ENCODE measurements at regions not wholly inside any gene's neighbourhood (a gene's known extent, or its start where the extent isn't known, plus 50 kb on each side); places are given as distances from the start of the nearest gene placed in this dataset.

- TF ChIP-seq, protein P1, sequence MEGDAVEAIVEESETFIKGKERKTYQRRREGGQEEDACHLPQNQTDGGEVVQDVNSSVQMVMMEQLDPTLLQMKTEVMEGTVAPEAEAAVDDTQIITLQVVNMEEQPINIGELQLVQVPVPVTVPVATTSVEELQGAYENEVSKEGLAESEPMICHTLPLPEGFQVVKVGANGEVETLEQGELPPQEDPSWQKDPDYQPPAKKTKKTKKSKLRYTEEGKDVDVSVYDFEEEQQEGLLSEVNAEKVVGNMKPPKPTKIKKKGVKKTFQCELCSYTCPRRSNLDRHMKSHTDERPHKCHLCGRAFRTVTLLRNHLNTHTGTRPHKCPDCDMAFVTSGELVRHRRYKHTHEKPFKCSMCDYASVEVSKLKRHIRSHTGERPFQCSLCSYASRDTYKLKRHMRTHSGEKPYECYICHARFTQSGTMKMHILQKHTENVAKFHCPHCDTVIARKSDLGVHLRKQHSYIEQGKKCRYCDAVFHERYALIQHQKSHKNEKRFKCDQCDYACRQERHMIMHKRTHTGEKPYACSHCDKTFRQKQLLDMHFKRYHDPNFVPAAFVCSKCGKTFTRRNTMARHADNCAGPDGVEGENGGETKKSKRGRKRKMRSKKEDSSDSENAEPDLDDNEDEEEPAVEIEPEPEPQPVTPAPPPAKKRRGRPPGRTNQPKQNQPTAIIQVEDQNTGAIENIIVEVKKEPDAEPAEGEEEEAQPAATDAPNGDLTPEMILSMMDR (IDR thresholded peaks at IDR 0.05), result no peak
- no peak for TF ChIP-seq POLR2A (IDR thresholded peaks at IDR 0.05)
Measured at GRCh38 chr3:31392568-31392967, 140.2 kb upstream of the STT3B start.

Data from esophagus squamous epithelium (tissue), 4 donors.